ENCODE measurements at regions not wholly inside any gene's neighbourhood (a gene's known extent, or its start where the extent isn't known, plus 50 kb on each side); places are given as distances from the start of the nearest gene placed in this dataset.

DNA sequence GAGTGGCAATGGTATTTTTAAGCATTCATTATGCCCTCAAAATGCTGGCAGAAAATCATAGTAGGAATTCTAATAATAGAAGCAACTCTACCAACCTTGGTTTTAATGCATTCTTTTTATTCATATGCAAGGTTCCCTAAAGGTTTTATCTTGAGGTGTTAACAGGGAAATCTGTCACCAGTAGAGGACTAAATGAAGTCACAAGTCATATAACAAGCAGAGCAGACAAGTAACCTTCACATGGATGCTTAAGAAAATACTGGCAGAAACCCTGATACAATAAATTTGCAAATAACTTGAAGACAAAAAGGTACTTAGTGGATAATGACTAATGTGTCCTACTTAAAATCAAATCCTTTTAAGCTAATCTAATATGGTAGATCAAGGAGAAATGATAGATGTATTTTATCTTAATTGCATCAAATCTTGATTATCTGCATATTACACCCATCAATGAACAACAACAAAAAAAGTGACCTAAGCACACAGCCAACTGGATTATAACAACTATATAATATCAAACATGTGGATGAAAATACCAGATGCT lies 73.3 kb downstream of the RFC3 start:
- no peak overlapping the region for H3K4me3 ChIP-seq
- H3K27ac ChIP-seq = no peak overlapping the region

DNA sequence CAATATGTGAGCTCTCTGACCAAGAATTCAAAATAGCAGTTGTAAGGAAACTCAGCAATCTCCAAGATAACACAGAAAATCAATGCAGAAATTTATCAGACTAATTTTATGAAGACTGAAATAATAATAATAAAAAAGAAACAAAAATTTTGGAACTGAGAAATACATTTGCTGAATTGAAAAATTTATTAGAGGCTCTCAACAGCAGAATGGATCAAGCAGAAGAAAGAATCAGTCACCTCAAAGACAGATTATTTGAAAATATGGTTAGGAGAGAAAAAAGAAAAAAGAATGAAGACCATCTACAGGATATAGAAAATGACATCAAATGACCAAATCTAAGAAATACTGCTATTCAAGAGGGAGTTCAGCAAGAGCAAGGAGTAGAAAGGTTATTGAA lies 75.6 kb downstream of the RFC3 start:
- Histone ChIP-seq H3K4me3 (no peak overlapping the region), H3K27ac (no peak overlapping the region)

DNA sequence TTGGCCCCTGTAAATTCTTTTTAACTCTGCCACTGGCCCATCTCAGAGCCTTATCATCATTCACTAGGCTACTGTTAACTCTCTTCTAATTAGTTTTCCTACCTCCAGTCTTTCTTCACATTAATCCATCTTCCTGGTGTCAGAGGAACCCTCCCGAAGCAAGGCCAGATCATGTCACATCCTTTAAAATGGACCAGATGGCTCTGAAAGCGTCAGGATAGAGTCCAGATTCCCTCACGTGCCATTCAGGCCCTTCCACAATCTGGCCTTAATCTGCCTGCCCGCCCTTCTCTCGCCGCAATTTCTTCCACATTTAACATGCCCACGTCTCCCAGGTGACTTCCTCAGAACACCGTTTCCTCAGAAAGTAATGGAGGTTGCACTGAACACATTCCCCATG lies 86.5 kb downstream of the RFC3 start:
- H3K4me3 ChIP-seq = no peak overlapping the region
- no peak overlapping the region for H3K27ac ChIP-seq

DNA sequence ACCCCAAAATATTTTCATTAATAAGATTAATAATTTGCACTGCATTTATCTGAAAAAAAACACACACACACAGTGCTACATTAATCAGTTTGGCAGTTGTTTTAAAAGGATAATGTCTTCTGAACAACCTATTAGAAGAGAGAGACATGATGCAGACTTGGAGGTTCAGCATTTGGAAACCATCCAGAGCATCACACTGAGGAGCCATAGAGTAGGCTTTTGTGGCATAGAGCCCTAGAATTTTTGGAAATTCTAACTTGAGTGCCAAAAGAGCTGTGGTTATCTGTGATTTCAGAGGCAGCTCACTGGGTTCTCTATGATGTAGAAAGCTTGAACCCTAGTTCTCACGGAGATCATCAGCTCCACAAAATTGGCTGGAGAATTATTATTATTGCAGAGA lies 90.2 kb downstream of the RFC3 start:
- H3K27ac ChIP-seq = no peak overlapping the region

DNA sequence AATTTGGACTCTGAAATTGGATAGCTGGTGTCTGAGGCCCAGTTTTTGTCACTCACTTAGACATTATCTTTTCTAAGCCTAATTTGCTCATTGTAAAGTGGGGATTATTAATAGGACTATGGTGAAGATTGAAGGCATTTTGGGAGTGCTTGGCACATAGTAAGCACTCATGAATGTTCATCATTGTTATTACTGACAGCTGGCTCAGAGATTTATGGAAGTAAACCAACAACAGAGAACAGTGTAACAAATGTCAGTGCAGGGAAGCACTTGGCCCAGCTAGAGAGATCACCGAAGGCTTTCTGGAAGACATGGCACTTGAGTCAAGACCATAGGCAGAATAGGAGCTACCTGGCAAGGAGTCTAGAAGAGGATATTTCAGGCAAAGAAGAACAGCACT lies 92.3 kb downstream of the RFC3 start:
- no peak overlapping the region for H3K27ac ChIP-seq
- no peak overlapping the region for H3K4me3 ChIP-seq

More for the DNA sequence above, 90.2 kb downstream of the RFC3 start:
- no peak overlapping the region for H3K4me3 ChIP-seq

DNA sequence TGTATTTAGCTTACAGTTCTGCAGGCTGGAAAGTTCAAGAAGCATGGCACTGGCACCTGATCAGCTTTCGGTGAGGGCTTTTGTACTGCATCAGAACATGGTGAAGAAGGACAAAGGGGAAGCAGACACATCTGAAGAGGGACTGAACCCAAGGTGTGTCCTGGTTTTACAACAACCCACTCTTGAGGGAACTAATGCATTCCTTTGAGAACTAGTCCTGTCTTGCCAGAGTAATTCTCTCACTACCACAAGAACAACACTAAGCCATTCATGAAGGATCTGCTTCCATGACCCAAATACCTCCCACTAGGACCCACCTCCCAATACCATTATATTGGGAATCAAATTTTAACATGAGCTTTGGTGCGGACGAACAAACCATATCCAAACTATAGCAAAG lies 93.6 kb downstream of the RFC3 start:
- Histone ChIP-seq H3K4me3 (no peak overlapping the region), H3K27ac (no peak overlapping the region)

DNA sequence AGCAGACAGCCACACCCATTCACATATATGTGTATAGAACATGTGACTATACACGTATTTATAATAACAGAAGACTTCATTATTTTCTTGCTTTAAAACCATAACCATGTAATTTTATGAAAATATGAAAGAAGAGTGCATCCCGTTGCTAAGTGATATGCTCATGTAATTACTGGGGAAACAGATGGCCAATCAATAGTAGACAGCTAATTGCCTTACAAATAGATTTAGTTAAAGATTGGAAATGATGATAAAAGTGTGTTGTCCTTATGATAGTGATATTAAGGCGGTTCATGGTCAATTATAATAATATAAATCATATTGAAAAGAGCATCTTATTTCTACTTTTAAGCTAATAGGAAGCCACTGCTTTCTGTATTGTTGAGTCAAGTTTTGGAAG lies 95.9 kb downstream of the RFC3 start:
- Histone ChIP-seq H3K27ac (no peak overlapping the region), H3K4me3 (no peak overlapping the region)

DNA sequence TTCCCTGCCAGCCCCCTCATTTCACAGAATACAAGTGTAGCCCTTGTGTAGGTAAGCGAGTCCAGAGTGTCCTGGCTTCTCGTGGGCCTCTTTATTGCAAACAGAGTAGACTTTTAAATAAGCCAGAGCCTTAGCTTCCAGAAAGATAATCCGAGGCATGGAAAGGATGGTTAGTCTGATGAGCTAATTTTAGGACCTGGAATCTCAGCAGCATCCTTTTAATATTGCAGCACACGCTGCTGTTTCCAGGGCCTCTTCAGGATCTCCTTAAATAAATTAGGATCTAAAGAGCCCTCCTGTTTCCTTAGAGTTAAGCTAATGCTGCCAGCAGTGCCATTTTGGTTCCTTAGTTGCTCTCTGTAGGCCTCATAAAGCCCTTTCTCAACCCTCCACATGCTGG lies 99.2 kb downstream of the RFC3 start:
- Histone ChIP-seq H3K4me3 (no peak overlapping the region), H3K27ac (no peak overlapping the region)

DNA sequence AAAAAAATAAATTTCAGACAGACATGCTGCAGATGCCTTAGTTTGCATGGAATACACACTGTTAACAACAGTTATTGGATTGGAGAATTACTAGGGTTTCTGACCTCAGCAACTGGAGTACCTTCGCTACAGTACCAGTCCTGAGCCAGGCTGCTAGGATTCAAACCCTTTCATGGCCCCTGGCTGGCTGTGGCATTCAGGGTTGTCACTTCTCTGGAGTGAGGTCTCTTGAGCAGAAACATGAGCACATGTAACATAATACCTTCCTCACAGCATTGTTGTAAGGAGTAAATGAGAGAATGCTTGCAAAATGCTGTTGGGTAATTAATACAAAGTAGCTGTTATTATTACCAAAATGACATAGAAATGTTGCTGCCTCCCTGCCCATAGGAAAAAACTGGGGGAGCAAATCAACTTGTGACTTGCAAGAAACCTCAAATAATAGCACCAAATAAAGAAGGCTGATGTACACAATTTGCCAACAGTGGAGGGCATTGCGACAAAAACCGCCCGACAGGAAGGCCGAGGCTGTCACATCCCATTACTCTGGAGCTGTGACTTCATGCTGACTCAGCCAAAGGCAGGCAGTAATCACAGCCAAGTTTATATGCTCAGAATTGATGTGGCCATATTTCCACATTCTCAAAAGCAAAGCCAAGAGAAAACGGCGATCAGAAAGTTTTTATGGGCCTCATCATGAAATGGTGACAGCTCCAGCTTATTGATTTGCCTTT lies 100.4 kb downstream of the RFC3 start:
- H3K4me3 ChIP-seq = no peak overlapping the region
- peak overlapping the region in 1 of 21 experiments; percentile 5 for H3K27ac ChIP-seq

DNA sequence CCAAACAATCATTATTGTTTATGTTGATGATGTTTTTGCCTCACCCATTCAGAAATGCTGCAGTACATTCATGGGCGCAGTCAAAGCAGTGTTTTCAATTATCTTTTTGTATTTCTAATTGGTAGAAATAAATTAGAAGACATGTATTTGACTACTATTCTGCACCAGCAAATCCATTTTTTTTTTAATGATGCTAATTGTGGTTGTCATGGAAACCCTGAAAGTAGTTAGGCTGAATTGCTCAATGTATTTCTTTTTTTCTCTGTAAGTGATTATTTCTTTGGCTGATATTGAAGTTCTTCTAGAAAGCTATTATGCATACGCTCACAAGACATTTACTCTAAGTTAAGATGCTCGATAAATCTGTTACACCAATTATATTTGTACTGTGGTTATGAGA lies 101.2 kb downstream of the RFC3 start:
- Histone ChIP-seq H3K4me3 (no peak overlapping the region), H3K27ac (no peak overlapping the region)

DNA sequence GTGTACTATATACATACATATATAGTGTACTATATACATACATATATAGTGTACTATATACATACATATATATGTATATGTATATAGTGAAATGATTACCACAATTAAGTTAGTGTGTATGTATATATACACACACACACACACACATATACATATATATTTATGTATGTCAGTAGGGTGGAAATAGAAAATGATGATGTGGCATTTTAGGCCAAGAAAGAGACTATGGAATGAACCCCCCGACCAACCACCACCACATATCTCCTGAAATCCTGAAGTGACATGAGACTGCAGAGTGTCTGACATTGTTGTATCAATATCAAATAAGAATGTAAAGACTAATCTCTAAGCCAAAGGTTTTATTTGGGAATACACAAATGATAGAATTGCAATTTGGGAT lies 107.6 kb downstream of the RFC3 start:
- no peak overlapping the region for H3K4me3 ChIP-seq
- H3K27ac ChIP-seq = no peak overlapping the region

DNA sequence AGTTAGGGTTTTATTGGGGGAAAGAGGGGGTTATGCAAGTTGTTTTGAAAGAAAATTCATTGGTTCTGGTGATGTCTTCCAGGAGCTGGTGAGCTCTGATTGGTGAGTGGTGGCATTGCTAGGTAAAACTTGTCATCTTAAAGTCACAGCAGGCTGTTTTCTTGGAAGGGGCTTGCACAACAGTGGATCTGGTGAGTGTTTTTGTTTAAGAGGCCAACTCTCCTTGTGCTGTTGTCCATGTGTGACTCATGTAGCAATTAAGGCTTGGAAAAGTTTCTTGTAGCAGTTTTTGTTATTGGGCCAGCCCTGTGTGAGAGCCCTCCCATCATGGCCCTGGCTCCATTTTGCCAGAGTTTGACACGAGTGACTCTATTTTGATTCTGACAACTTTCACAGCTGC lies 109.4 kb downstream of the RFC3 start:
- no peak overlapping the region for H3K4me3 ChIP-seq

DNA sequence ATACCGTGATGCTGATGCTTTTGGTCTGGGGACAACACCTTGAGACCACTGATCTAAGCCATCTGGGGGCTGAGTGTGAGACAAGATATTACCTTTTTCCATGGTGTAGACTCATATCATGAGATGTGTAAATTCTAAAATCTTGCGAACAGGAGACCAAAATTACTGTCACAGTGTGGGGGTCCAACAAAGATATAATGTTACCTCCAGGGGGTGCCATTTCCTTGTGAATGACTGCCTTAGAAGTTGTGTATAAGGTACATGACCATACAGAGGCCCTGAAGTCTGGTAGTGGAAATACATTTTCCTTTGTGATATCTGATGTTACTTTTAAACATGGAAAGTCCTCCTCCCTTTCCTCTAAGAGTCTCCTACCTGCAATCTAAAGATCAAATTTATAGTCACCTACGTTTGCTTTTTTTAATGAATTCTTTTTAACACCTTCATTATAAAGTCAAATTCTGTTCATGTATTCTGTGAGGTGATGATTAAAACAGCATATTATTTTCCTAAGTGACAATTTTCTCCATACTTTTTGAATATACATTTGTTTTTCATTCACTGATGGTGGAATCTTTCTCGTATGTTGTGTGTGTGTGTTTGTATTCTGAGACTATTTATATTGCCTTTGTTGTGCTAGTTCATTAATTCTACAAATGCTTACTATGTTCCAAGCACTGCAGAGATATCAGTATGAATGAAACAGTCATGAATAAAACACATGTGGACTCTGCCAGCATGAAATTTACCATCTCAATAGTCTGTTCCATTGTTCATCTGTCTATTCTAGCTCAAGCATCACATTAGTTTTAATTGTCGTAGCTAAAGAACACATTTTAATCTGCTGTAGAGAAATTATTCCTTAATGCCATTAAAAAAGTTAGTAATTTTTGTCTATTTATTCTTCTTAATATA lies 113.7 kb downstream of the RFC3 start:
- Histone ChIP-seq H3K27ac (no peak overlapping the region), H3K4me3 (no peak overlapping the region)

More for the DNA sequence above, 109.4 kb downstream of the RFC3 start:
- H3K27ac ChIP-seq = no peak overlapping the region

DNA sequence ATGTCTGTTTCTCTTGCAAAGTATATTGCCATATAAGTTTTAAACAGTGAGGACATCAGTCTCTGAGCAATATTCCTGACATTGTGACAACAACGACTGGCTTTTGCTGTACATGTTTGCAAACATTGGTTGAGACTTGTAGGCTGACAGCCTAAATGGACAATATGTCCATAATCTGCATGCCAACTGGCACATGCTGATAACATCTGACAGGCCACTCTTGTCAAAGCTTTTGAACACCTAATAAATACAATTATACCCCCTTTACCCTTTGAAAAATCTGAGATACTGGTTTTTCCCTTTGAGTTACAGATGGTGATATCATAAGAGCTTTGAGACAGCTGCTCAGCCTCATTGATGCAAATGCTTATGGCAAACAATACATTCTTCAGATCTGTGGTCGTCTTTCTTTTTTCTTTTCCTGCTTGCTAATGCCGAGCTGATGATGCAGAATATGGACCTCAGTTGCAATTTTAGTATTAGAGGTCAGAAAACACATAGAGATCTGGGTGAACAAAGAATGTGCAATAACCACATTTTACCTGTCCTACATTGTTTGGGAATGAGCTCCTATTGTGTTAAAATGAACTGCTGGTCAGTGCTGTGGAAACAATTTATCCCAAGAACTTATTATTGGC lies 114.9 kb downstream of the RFC3 start:
- Histone ChIP-seq H3K27ac (no peak overlapping the region), H3K4me3 (no peak overlapping the region)

DNA sequence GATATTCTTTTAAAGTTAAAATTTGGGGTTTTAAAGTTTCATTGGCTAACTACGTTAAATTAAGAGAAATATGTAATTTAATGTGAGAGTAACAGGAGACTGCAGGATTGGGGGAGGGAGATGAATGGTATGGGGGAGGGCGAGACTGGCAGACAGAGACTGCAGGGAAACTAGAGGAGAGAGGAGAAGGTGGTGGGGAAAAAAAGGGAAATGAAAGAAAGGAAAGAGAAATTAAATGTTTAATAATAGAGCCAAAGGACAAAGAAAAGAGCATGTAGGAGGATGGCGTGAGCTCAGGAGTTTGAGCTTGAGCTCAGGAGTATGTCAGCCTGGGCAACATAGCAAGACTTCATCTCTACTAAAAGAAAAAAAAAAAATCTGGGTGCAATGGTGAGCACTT lies 115.9 kb downstream of the RFC3 start:
- no peak overlapping the region for H3K4me3 ChIP-seq

DNA sequence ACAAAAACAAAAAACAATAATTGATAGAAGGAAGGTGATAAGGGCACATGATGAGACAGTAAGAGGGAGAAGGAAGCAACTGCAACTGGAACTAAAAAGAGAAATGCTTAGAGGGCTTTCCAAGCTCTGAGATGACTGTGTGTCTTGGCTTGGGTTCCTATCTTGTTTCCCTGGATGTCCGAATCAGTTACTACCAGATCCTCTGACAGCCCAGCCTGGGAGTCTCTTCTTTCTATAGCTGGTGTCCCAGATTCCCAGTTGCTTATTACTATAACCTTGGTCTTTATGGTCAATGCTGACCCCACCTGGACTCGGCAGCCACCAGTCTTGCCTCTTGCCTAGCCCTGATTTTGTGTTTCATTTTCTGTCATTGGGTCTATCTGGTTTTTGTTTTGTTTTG lies 116.4 kb downstream of the RFC3 start:
- Histone ChIP-seq H3K27ac (peak overlapping the region in 2 of 21 experiments; percentile 38 to 47), H3K4me3 (no peak overlapping the region)

More for the DNA sequence above, 115.9 kb downstream of the RFC3 start:
- no peak overlapping the region for H3K27ac ChIP-seq

DNA sequence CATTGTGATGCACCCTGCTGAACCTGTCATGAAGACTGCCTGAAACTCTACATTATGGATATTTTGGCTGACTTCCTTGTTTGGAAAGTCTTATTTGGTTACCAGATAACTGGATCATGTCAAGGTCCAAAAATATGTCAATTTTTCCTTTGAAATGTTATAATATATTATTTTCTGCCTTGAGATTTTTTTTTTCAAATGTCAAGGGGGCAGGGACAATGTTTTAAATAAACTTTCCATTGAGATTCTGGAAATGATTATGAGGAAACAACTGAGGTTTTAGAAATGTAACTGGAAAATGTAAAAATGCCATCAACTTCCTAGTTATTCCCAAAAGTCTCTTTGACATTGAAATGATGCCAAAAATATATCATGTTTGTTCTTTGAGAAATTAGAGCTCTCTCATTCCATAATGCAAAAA lies 117.0 kb downstream of the RFC3 start:
- Histone ChIP-seq H3K27ac (peak overlapping the region in 1 of 21 experiments; percentile 38), H3K4me3 (no peak overlapping the region)

DNA sequence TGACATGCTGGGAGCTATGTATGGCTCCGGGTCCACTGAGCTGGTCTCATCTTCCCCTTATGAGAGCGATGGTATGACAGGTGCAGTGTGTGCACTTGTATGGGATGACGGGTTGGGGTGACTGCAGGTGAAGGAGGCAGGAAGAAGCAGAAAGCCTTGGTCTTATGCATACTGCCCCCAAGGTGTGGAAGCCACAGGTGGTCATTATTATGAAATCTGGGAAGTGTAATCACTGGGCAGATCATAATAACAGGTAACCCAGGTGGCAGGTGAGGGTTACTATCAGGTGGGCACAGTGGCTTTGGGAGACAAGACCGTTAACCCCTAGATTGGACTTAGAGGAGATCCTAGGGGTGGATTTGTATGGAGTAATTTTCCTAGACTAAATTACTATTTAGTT lies 118.0 kb downstream of the RFC3 start:
- H3K27ac ChIP-seq = no peak overlapping the region
- H3K4me3 ChIP-seq = no peak overlapping the region

DNA sequence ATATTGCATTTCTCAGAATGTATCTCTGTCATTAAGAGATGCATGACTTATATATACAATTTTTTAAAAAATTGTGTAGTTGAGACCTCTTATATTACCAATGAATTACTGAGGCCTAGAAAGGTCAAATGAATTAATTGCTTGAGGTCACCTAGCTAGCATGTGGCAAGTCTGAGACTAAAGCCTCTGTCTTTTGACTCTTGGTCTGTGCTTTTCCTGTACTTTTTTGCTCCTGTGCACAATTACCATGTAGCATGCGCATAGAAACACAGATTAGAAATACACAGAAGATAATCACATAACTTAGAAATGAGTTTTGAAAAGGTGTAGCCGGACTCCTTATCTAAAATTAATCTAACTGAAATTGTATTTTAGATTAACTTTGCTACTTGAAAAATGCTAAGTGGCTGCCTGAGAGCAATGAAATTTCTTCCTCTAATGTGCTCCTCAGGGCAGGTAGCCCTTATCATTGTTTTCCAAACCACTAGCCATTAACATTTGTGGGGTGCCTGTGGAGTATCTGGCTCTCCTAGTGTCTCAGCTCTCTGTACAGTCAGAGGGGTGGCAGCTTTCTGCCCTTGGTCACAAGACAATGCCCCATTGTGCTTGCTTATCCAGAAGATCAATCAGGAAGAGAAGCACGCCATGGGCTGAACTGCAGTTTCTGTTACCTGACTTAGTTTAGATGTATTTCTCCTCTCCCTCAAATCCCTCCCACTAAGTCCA lies 119.6 kb downstream of the RFC3 start:
- Histone ChIP-seq H3K4me3 (no peak overlapping the region), H3K27ac (no peak overlapping the region)

DNA sequence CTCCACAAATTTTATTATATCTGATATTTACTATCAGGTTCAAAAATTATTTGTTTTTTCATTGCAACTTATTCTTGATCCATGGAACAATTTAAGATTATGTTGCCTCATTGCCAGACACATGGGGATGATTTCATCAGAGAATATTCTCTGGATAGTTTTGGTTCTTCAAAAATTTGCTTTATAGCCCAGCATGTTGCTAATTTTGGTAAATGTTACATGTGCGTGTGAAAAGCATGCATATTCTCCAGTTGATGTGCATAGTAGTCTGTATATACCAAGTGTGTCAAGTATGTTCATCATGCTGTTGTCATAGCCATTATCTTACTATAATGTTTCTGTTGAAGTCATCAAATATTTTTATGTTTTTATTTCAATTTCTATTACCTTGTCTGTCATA lies 122.3 kb downstream of the RFC3 start:
- Histone ChIP-seq H3K4me3 (no peak overlapping the region), H3K27ac (no peak overlapping the region)

Measured in skin epidermis (tissue), 12 donors.